ENCODE measurements at regions not wholly inside any gene's neighbourhood (a gene's known extent, or its start where the extent isn't known, plus 50 kb on each side); places are given as distances from the start of the nearest gene placed in this dataset.

- Histone ChIP-seq H3K27me3 (ENCODE audit: insufficient read depth, insufficient read length) (peaks cover 14% of the 10 kb centered on the region), H3K9me3 (ENCODE audit: insufficient read depth, low read length) (peaks cover 6% of the 10 kb centered on the region; the same call in 1 of the 2 replicates), H3K4me3 (ENCODE audit: insufficient read length, low read depth) (no peak overlapping the region), H3K36me3 (ENCODE audit: insufficient read depth, insufficient read length, low read length) (no peaks in the 10 kb centered on the region), H3K9ac (ENCODE audit: insufficient read length, low read depth) (no peak overlapping the region), H3K4me1 (ENCODE audit: insufficient read depth, insufficient read length) (no peaks in the 10 kb centered on the region)
- TF ChIP-seq ZNF274 (IDR thresholded peaks at IDR 0.05; ENCODE audit: low read depth, low read length) (no peak), SUZ12 (IDR thresholded peaks at IDR 0.05; ENCODE audit: extremely low read depth, insufficient read depth, insufficient read length) (no peak), YY1 (IDR thresholded peaks at IDR 0.05; ENCODE audit: insufficient read depth, insufficient read length) (no peak)
- no peak for DNase-seq (ENCODE audit: low read depth, low spot score)
Observed at GRCh38 chr2:64865831-64866345, 123.3 kb upstream of the SLC1A4 start.

- H3K4me1 ChIP-seq (ENCODE audit: insufficient read depth, insufficient read length) = no peaks in the 10 kb centered on the region
- no peaks in the 10 kb centered on the region for H3K36me3 ChIP-seq (ENCODE audit: insufficient read depth, insufficient read length, low read length)
- H3K9ac ChIP-seq (ENCODE audit: insufficient read length, low read depth) = no peak overlapping the region
- peaks cover 6% of the 10 kb centered on the region; the same call in 1 of the 2 replicates for H3K9me3 ChIP-seq (ENCODE audit: insufficient read depth, low read length)
- peaks cover 14% of the 10 kb centered on the region for H3K27me3 ChIP-seq (ENCODE audit: insufficient read depth, insufficient read length)
- no peak for DNase-seq (ENCODE audit: low read depth, low spot score)
- H3K4me3 ChIP-seq (ENCODE audit: insufficient read length, low read depth) = no peak overlapping the region
- TF ChIP-seq YY1 (IDR thresholded peaks at IDR 0.05; ENCODE audit: insufficient read depth, insufficient read length) = no peak
- no peak for TF ChIP-seq ZNF274 (IDR thresholded peaks at IDR 0.05; ENCODE audit: low read depth, low read length)
- no peak for TF ChIP-seq SUZ12 (IDR thresholded peaks at IDR 0.05; ENCODE audit: extremely low read depth, insufficient read depth, insufficient read length)
Observed at GRCh38 chr2:64866797-64867196, 122.4 kb upstream of the SLC1A4 start.

GRCh38 chr2:64867253-64867996 lies 121.8 kb upstream of the SLC1A4 start:
- TF ChIP-seq SUZ12 (IDR thresholded peaks at IDR 0.05; ENCODE audit: extremely low read depth, insufficient read depth, insufficient read length) (no peak), YY1 (IDR thresholded peaks at IDR 0.05; ENCODE audit: insufficient read depth, insufficient read length) (no peak), ZNF274 (IDR thresholded peaks at IDR 0.05; ENCODE audit: low read depth, low read length) (no peak)
- H3K36me3 ChIP-seq (ENCODE audit: insufficient read depth, insufficient read length, low read length) = no peaks in the 10 kb centered on the region

GRCh38 chr2:64869126-64869525 lies 120.1 kb upstream of the SLC1A4 start:
- Histone ChIP-seq H3K4me3 (ENCODE audit: insufficient read length, low read depth) (no peak overlapping the region), H3K9me3 (ENCODE audit: insufficient read depth, low read length) (no peaks in the 10 kb centered on the region), H3K9ac (ENCODE audit: insufficient read length, low read depth) (no peak overlapping the region), H3K27me3 (ENCODE audit: insufficient read depth, insufficient read length) (peaks cover 14% of the 10 kb centered on the region), H3K4me1 (ENCODE audit: insufficient read depth, insufficient read length) (no peaks in the 10 kb centered on the region), H3K36me3 (ENCODE audit: insufficient read depth, insufficient read length, low read length) (no peaks in the 10 kb centered on the region)
- no peak for DNase-seq (ENCODE audit: low read depth, low spot score)
- TF ChIP-seq ZNF274 (IDR thresholded peaks at IDR 0.05; ENCODE audit: low read depth, low read length) (no peak), YY1 (IDR thresholded peaks at IDR 0.05; ENCODE audit: insufficient read depth, insufficient read length) (no peak), SUZ12 (IDR thresholded peaks at IDR 0.05; ENCODE audit: extremely low read depth, insufficient read depth, insufficient read length) (no peak)

More at GRCh38 chr2:64867253-64867996, 121.8 kb upstream of the SLC1A4 start:
- H3K9ac ChIP-seq (ENCODE audit: insufficient read length, low read depth) = no peak overlapping the region
- no peak for DNase-seq (ENCODE audit: low read depth, low spot score)
- H3K4me1 ChIP-seq (ENCODE audit: insufficient read depth, insufficient read length) = no peaks in the 10 kb centered on the region
- H3K4me3 ChIP-seq (ENCODE audit: insufficient read length, low read depth) = no peak overlapping the region
- H3K27me3 ChIP-seq (ENCODE audit: insufficient read depth, insufficient read length) = peaks cover 14% of the 10 kb centered on the region
- H3K9me3 ChIP-seq (ENCODE audit: insufficient read depth, low read length) = peaks cover 5% of the 10 kb centered on the region; the same call in 1 of the 2 replicates

GRCh38 chr2:64873472-64873924 lies 115.7 kb upstream of the SLC1A4 start:
- Histone ChIP-seq H3K4me1 (ENCODE audit: insufficient read depth, insufficient read length) (no peaks in the 10 kb centered on the region), H3K27me3 (ENCODE audit: insufficient read depth, insufficient read length) (no peaks in the 10 kb centered on the region), H3K9me3 (ENCODE audit: insufficient read depth, low read length) (no peaks in the 10 kb centered on the region), H3K36me3 (ENCODE audit: insufficient read depth, insufficient read length, low read length) (no peaks in the 10 kb centered on the region), H3K9ac (ENCODE audit: insufficient read length, low read depth) (no peak overlapping the region), H3K4me3 (ENCODE audit: insufficient read length, low read depth) (no peak overlapping the region)
- no peak for TF ChIP-seq SUZ12 (IDR thresholded peaks at IDR 0.05; ENCODE audit: extremely low read depth, insufficient read depth, insufficient read length)
- no peak for TF ChIP-seq ZNF274 (IDR thresholded peaks at IDR 0.05; ENCODE audit: low read depth, low read length)
- TF ChIP-seq YY1 (IDR thresholded peaks at IDR 0.05; ENCODE audit: insufficient read depth, insufficient read length) = no peak
- no peak for DNase-seq (ENCODE audit: low read depth, low spot score)

GRCh38 chr2:64874593-64874992 lies 114.6 kb upstream of the SLC1A4 start:
- no peak for DNase-seq (ENCODE audit: low read depth, low spot score)
- no peaks in the 10 kb centered on the region for H3K27me3 ChIP-seq (ENCODE audit: insufficient read depth, insufficient read length)
- no peak overlapping the region for H3K9ac ChIP-seq (ENCODE audit: insufficient read length, low read depth)
- no peaks in the 10 kb centered on the region for H3K36me3 ChIP-seq (ENCODE audit: insufficient read depth, insufficient read length, low read length)
- no peaks in the 10 kb centered on the region for H3K9me3 ChIP-seq (ENCODE audit: insufficient read depth, low read length)
- no peak overlapping the region for H3K4me3 ChIP-seq (ENCODE audit: insufficient read length, low read depth)
- TF ChIP-seq SUZ12 (IDR thresholded peaks at IDR 0.05; ENCODE audit: extremely low read depth, insufficient read depth, insufficient read length) = no peak
- no peaks in the 10 kb centered on the region for H3K4me1 ChIP-seq (ENCODE audit: insufficient read depth, insufficient read length)

GRCh38 chr2:64875368-64875767 lies 113.8 kb upstream of the SLC1A4 start:
- Histone ChIP-seq H3K4me1 (ENCODE audit: insufficient read depth, insufficient read length) (no peaks in the 10 kb centered on the region), H3K9me3 (ENCODE audit: insufficient read depth, low read length) (no peaks in the 10 kb centered on the region), H3K4me3 (ENCODE audit: insufficient read length, low read depth) (no peak overlapping the region), H3K36me3 (ENCODE audit: insufficient read depth, insufficient read length, low read length) (no peaks in the 10 kb centered on the region), H3K27me3 (ENCODE audit: insufficient read depth, insufficient read length) (no peaks in the 10 kb centered on the region), H3K9ac (ENCODE audit: insufficient read length, low read depth) (no peak overlapping the region)
- TF ChIP-seq YY1 (IDR thresholded peaks at IDR 0.05; ENCODE audit: insufficient read depth, insufficient read length) (no peak), ZNF274 (IDR thresholded peaks at IDR 0.05; ENCODE audit: low read depth, low read length) (no peak), SUZ12 (IDR thresholded peaks at IDR 0.05; ENCODE audit: extremely low read depth, insufficient read depth, insufficient read length) (no peak)
- DNase-seq (ENCODE audit: low read depth, low spot score) = no peak
